ENCODE measurements at regions not wholly inside any gene's neighbourhood (a gene's known extent, or its start where the extent isn't known, plus 50 kb on each side); places are given as distances from the start of the nearest gene placed in this dataset.

DNA sequence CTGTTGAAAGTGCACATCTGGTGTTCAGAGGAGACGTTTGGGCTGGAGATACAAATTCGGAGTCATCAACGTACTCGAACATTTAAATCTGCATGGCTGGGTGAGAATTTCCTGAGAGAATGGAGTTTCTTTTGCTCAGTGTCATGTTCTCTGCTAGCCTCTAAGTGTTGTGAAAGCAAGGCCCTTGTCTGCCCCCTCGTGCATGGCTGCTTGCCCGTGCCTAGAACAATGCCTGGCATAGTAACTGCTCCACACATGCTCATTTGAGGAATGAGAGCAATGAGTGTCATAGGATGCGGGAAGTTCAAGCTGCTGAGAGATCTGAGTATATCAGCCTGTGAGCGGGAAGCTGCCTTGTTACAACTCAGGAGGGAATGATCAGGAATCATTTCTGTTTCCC lies 171.1 kb upstream of the CSF3R start:
- H3K9ac ChIP-seq (ENCODE audit: low read depth, low read length) = no peak overlapping the region
- H3K36me3 ChIP-seq (ENCODE audit: insufficient read depth, low read depth, low read length) = no peaks in the 10 kb centered on the region
- 0 out of 2 replicates have a peak, but pooled peaks cover 10% of the 10 kb centered on the region for H3K27me3 ChIP-seq (ENCODE audit: insufficient read depth, low read length)
- no peak overlapping the region for H3K27ac ChIP-seq (ENCODE audit: low read length)
- no peaks in the 10 kb centered on the region for H3K4me1 ChIP-seq (ENCODE audit: insufficient read depth, low read length)
- H3K9me3 ChIP-seq (ENCODE audit: insufficient read depth, low read depth, low read length) = no peaks in the 10 kb centered on the region; the same call in 1 of the 2 replicates
- H3K4me3 ChIP-seq (ENCODE audit: low read length) = no peak overlapping the region

DNA sequence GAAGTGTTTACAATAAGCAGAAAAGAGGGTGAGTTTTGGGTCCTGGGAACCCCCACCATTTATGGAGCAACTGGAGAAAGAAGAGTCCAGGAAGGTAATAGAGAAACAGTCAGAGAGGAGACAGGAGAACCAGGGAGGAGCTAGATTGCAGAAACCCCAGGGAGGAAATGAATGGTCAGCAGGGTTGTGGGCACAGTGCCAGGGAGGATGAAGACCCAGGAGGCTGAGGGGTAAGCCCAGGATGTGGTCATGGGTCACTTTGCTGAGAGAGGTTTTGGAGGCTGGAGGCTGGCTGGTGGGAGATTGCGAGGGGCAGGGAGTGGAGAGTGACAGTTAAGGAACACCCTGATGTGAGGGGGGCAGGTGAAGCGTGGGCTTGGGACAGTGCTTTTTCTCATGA lies 169.9 kb upstream of the CSF3R start:
- no peak overlapping the region for H3K9ac ChIP-seq (ENCODE audit: low read depth, low read length)
- H3K27ac ChIP-seq (ENCODE audit: low read length) = no peak overlapping the region
- H3K9me3 ChIP-seq (ENCODE audit: insufficient read depth, low read depth, low read length) = no peaks in the 10 kb centered on the region; the same call in 1 of the 2 replicates
- H3K4me1 ChIP-seq (ENCODE audit: insufficient read depth, low read length) = no peaks in the 10 kb centered on the region; the same call in 1 of the 2 replicates
- 0 out of 2 replicates have a peak, but pooled peaks cover 10% of the 10 kb centered on the region for H3K27me3 ChIP-seq (ENCODE audit: insufficient read depth, low read length)
- no peaks in the 10 kb centered on the region for H3K36me3 ChIP-seq (ENCODE audit: insufficient read depth, low read depth, low read length)
- no peak overlapping the region for H3K4me3 ChIP-seq (ENCODE audit: low read length)

GRCh38 chr1:36652011-36652410 lies 169.3 kb upstream of the CSF3R start:
- Histone ChIP-seq H3K27me3 (ENCODE audit: insufficient read depth, low read length) (0 out of 2 replicates have a peak, but pooled peaks cover 10% of the 10 kb centered on the region), H3K4me1 (ENCODE audit: insufficient read depth, low read length) (peaks cover 3% of the 10 kb centered on the region), H3K9ac (ENCODE audit: low read depth, low read length) (no peak overlapping the region)

DNA sequence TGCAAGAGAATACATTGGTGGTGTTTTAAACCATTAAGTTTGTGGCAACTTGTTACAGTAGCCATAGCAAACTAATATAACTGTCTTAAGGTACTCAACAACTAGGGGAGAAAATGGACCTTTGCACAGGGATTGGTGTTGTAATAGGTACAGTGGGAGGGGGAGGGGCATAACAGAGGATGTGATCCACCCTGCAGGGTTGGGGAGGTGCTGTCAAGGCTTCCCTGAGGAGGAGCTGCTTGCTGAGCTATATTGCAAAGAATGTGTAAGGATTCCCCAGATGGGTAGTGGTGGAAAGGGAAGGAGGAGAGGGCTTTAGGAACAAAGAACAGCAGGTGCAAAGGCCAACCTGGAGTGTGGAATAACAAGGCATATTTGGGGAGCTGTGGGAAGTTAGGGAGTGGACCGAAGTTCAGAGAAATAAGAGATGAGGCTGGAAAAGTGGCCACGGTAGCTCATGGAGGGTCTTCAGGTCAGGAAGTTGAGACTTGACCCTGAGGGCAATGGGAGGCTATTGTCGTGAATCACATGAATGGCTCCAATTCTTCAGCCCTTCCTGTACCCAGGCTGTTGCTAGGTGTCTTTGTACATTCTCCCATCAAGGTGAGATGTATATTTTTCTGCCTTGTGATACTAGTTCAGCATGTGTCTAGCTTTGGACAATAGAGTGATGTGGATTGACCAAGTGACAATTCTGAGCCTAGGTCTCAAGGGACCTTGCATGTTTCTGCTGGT lies 168.6 kb upstream of the CSF3R start:
- Histone ChIP-seq H3K27me3 (ENCODE audit: insufficient read depth, low read length) (0 out of 2 replicates have a peak, but pooled peaks cover 10% of the 10 kb centered on the region), H3K4me3 (ENCODE audit: low read length) (no peak overlapping the region), H3K27ac (ENCODE audit: low read length) (no peak overlapping the region), H3K9me3 (ENCODE audit: insufficient read depth, low read depth, low read length) (no peaks in the 10 kb centered on the region; the same call in 1 of the 2 replicates), H3K4me1 (ENCODE audit: insufficient read depth, low read length) (peaks cover 4% of the 10 kb centered on the region), H3K9ac (ENCODE audit: low read depth, low read length) (no peak overlapping the region), H3K36me3 (ENCODE audit: insufficient read depth, low read depth, low read length) (no peaks in the 10 kb centered on the region)

More at GRCh38 chr1:36652011-36652410, 169.3 kb upstream of the CSF3R start:
- H3K27ac ChIP-seq (ENCODE audit: low read length) = no peak overlapping the region
- H3K4me3 ChIP-seq (ENCODE audit: low read length) = no peak overlapping the region
- no peaks in the 10 kb centered on the region for H3K36me3 ChIP-seq (ENCODE audit: insufficient read depth, low read depth, low read length)
- H3K9me3 ChIP-seq (ENCODE audit: insufficient read depth, low read depth, low read length) = no peaks in the 10 kb centered on the region; the same call in 1 of the 2 replicates

DNA sequence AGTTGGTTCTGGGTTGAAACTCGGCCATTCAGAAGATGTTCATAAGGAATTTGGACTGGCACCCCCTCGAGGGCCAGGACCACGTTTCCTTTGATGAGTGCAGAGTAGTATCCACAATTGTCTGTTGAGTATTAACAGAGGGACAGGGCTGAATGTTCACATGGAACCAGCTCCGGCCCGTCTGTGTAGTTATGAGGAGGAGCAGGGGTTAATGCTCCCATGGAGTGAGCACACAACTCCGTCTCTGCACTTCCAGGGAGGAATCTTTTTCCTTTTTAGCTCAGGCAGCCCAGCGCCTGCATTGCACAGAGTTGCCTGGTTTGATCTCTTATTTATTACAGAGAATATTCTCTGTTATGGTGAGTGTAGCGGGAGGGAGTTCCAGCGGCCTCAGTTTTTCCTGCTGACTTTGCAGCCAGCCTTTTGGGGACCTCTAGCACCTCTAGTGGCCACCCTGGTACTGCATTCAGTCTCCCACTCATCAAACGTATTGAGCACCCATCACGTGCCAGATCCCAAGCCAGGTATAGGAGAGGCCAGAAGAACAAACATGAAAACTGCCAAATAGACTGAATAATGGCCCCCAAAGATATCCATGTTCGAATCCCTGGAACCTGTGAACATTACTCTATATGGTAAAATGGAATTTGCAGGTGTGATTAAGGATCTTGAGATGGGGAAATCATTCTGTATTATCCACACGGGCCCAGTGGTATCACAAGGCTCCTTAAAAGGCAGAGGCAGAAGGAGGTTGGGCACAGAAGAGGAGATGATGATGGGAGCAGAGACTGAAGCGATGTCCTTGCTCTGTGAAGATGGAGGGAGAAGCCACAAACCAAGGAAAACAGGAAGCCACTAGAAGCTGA lies 167.7 kb upstream of the CSF3R start:
- H3K27ac ChIP-seq (ENCODE audit: low read length) = no peak overlapping the region
- H3K36me3 ChIP-seq (ENCODE audit: insufficient read depth, low read depth, low read length) = no peaks in the 10 kb centered on the region
- 0 out of 2 replicates have a peak, but pooled peaks cover 10% of the 10 kb centered on the region for H3K27me3 ChIP-seq (ENCODE audit: insufficient read depth, low read length)
- H3K4me3 ChIP-seq (ENCODE audit: low read length) = no peak overlapping the region
- no peaks in the 10 kb centered on the region; the same call in 1 of the 2 replicates for H3K9me3 ChIP-seq (ENCODE audit: insufficient read depth, low read depth, low read length)
- H3K4me1 ChIP-seq (ENCODE audit: insufficient read depth, low read length) = peaks cover 4% of the 10 kb centered on the region
- no peak overlapping the region for H3K9ac ChIP-seq (ENCODE audit: low read depth, low read length)

- H3K4me3 ChIP-seq (ENCODE audit: low read length) = no peak overlapping the region
- H3K4me1 ChIP-seq (ENCODE audit: insufficient read depth, low read length) = peaks cover 4% of the 10 kb centered on the region
- no peak overlapping the region for H3K27ac ChIP-seq (ENCODE audit: low read length)
- H3K36me3 ChIP-seq (ENCODE audit: insufficient read depth, low read depth, low read length) = no peaks in the 10 kb centered on the region
- H3K27me3 ChIP-seq (ENCODE audit: insufficient read depth, low read length) = 0 out of 2 replicates have a peak, but pooled peaks cover 2% of the 10 kb centered on the region
- H3K9ac ChIP-seq (ENCODE audit: low read depth, low read length) = no peak overlapping the region
- H3K9me3 ChIP-seq (ENCODE audit: insufficient read depth, low read depth, low read length) = no peaks in the 10 kb centered on the region
Observed at GRCh38 chr1:36645867-36646266, 163.2 kb upstream of the CSF3R start.

GRCh38 chr1:36644556-36644955 lies 161.8 kb upstream of the CSF3R start:
- H3K27ac ChIP-seq (ENCODE audit: low read length) = no peak overlapping the region
- H3K4me1 ChIP-seq (ENCODE audit: insufficient read depth, low read length) = peaks cover 4% of the 10 kb centered on the region
- no peaks in the 10 kb centered on the region for H3K36me3 ChIP-seq (ENCODE audit: insufficient read depth, low read depth, low read length)
- H3K4me3 ChIP-seq (ENCODE audit: low read length) = no peak overlapping the region
- H3K27me3 ChIP-seq (ENCODE audit: insufficient read depth, low read length) = no peaks in the 10 kb centered on the region
- H3K9ac ChIP-seq (ENCODE audit: low read depth, low read length) = no peak overlapping the region
- no peaks in the 10 kb centered on the region for H3K9me3 ChIP-seq (ENCODE audit: insufficient read depth, low read depth, low read length)

GRCh38 chr1:36643371-36644270 lies 160.9 kb upstream of the CSF3R start:
- H3K4me3 ChIP-seq (ENCODE audit: low read length) = no peak overlapping the region
- H3K27me3 ChIP-seq (ENCODE audit: insufficient read depth, low read length) = no peaks in the 10 kb centered on the region
- H3K9me3 ChIP-seq (ENCODE audit: insufficient read depth, low read depth, low read length) = no peaks in the 10 kb centered on the region
- no peaks in the 10 kb centered on the region for H3K36me3 ChIP-seq (ENCODE audit: insufficient read depth, low read depth, low read length)
- no peak overlapping the region for H3K27ac ChIP-seq (ENCODE audit: low read length)
- H3K4me1 ChIP-seq (ENCODE audit: insufficient read depth, low read length) = peaks cover 4% of the 10 kb centered on the region
- H3K9ac ChIP-seq (ENCODE audit: low read depth, low read length) = no peak overlapping the region

GRCh38 chr1:36642802-36643201 lies 160.1 kb upstream of the CSF3R start:
- peaks cover 4% of the 10 kb centered on the region for H3K4me1 ChIP-seq (ENCODE audit: insufficient read depth, low read length)
- H3K4me3 ChIP-seq (ENCODE audit: low read length) = no peak overlapping the region
- H3K27ac ChIP-seq (ENCODE audit: low read length) = no peak overlapping the region
- no peaks in the 10 kb centered on the region for H3K36me3 ChIP-seq (ENCODE audit: insufficient read depth, low read depth, low read length)
- H3K9ac ChIP-seq (ENCODE audit: low read depth, low read length) = no peak overlapping the region
- H3K9me3 ChIP-seq (ENCODE audit: insufficient read depth, low read depth, low read length) = no peaks in the 10 kb centered on the region
- H3K27me3 ChIP-seq (ENCODE audit: insufficient read depth, low read length) = no peaks in the 10 kb centered on the region

GRCh38 chr1:36641776-36642175 lies 159.1 kb upstream of the CSF3R start:
- Histone ChIP-seq H3K4me3 (ENCODE audit: low read length) (no peak overlapping the region), H3K4me1 (ENCODE audit: insufficient read depth, low read length) (no peaks in the 10 kb centered on the region; the same call in 1 of the 2 replicates), H3K9ac (ENCODE audit: low read depth, low read length) (no peak overlapping the region), H3K27ac (ENCODE audit: low read length) (no peak overlapping the region), H3K36me3 (ENCODE audit: insufficient read depth, low read depth, low read length) (no peaks in the 10 kb centered on the region), H3K9me3 (ENCODE audit: insufficient read depth, low read depth, low read length) (no peaks in the 10 kb centered on the region), H3K27me3 (ENCODE audit: insufficient read depth, low read length) (no peaks in the 10 kb centered on the region; the same call in 1 of the 2 replicates)

DNA sequence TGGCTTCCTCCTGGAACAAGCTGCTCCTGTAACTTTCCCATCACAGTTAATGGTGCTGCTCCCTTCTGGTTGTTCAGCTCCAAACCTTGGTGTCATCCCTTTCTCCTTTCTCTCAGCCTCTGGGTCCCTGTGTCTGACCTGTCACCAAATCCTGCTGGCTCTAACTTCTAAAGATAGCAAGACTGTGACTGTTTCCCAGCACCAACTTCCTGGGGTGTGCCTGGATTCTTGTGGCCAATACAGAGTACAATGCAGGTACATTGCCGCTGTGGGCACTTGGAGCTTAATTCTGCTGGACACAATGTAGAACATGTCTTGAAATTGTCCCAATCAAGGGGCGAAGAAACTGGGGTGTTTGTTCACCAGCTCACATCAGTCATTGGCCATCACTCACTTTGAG lies 156.7 kb upstream of the CSF3R start:
- no peak overlapping the region for H3K27ac ChIP-seq (ENCODE audit: low read length)
- no peaks in the 10 kb centered on the region for H3K9me3 ChIP-seq (ENCODE audit: insufficient read depth, low read depth, low read length)
- H3K36me3 ChIP-seq (ENCODE audit: insufficient read depth, low read depth, low read length) = no peaks in the 10 kb centered on the region
- H3K27me3 ChIP-seq (ENCODE audit: insufficient read depth, low read length) = no peaks in the 10 kb centered on the region; the same call in 1 of the 2 replicates
- H3K4me3 ChIP-seq (ENCODE audit: low read length) = no peak overlapping the region
- no peaks in the 10 kb centered on the region for H3K4me1 ChIP-seq (ENCODE audit: insufficient read depth, low read length)
- no peak overlapping the region for H3K9ac ChIP-seq (ENCODE audit: low read depth, low read length)
